ENCODE measurements at regions not wholly inside any gene's neighbourhood (a gene's known extent, or its start where the extent isn't known, plus 50 kb on each side); places are given as distances from the start of the nearest gene placed in this dataset.

DNA sequence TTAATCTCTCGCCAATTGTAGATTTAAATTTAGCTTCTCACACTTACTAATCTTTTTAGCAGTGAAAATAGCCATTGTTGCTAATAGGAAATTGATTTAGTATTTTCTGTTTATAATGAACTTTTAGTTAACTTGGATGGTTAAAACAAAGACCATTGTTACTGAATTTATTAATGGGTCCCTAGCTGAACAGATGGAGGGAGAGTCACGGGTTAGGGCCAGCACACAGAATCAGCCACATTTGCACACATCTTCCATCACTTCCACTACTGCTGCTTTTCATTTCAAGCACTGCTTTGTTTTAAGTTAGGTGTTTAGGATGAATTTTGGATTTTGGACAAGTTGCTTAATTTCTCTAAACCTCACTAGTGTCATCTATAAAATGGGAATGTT lies 125.9 kb upstream of the ADAMTSL1 start:
- DNase-seq (ENCODE audit: low read depth in 2 of 2), result no peak

DNA sequence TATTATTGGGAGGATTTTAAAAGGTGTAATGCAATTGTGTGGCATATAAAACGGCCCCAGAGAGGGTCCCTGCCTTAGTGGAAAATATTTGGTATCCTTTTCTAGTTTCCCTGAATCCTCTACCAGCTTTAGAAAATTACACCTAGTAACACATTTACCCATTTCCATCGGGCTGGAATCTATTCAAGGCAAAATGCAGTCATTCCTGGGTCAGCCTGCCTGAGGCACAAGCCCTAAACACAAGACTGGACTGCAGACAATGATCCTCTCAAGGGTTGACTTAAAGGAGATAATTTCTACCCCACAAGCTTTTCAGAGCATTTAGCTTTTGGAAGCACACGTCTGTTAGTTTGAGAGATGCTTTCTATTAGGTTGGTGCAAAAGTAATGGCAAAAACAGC lies 124.4 kb upstream of the ADAMTSL1 start:
- DNase-seq (ENCODE audit: low read depth in 2 of 2), result no peak

DNA sequence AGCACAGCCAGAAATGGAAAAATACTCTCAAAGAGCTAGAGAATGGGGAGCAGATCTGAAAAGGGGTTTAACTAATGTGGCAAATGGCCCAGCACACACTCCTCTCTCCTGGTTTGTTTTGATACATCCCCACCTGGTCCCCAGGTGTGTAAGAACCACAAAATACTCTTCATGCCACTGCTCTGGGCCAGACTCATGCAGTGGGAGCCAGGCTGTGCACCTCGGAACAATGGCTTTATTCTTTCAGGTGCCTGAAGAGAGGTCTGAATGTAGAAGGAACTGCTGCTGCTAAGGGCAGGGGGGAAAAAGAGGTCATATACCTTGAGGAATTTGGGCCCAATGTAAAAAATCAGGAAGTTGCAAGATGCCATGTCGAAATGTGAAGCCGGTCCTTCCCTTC lies 123.9 kb upstream of the ADAMTSL1 start:
- DNase-seq (ENCODE audit: low read depth in 2 of 2), result no peak

DNA sequence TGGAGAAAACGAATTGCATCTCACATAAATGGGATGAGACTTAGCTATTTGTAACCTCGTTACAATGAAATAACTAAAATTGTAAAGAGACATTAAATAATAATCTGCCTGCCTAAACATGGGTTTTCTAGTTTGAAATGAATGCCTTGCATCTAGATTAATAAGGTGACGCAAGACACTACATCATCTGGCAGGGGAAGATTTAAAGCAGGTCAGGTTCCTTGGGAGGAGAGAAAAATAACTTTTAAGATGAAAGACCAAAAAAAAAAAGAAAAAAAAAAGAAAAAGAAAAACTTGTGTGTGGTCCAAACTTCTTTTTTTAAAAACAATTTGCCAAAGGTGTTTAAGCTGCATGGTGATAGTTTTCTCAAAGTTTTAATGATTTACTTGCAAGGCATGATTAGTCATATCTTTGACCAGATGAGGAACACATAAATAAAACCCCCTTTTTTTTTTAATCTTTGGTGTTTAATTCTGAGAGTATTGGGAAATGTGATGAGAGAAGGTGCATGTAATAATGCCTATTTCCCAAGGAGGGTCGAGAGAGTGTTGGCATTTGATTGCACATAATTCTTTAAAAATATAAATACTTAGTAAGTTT lies 122.9 kb upstream of the ADAMTSL1 start:
- no peak for DNase-seq (ENCODE audit: low read depth in 2 of 2)

DNA sequence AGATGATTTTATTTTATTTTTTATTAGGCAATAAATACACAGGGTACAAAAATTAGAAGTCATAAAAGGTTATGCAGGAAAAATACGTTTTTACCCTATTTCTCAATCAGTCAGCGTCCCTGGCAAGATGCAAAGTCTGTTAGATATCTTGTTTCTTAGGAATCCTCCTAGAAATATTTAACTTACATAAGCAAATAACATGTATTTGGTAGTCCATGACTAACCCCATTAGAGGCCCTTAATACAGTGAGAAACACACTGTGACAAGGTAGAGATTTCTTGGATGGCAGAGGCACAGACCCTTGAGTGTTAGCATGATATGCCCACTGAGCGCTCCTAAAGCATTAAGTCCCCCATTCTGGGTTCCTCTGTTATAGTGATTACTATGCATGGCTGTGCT lies 121.2 kb upstream of the ADAMTSL1 start:
- no peak for DNase-seq (ENCODE audit: low read depth in 2 of 2)

DNA sequence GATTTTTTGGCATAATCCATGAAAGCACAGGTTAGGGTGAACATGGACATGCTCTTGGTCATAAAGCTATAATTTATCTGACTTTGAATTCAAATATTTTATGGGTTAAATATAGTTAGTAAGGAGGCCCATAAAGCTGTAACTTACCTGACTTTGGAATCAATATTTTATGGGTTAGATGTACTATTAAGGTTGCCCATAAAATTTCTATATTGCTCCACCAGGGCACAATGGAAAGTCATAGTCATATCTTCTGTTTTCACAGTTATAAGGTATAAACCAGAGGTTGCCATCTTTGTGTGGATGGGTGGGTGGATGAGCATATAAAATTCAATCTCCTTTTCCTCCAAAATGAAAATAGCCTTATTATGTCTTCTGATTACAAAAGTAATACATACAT lies 120.5 kb upstream of the ADAMTSL1 start:
- no peak for DNase-seq (ENCODE audit: low read depth in 2 of 2)

DNA sequence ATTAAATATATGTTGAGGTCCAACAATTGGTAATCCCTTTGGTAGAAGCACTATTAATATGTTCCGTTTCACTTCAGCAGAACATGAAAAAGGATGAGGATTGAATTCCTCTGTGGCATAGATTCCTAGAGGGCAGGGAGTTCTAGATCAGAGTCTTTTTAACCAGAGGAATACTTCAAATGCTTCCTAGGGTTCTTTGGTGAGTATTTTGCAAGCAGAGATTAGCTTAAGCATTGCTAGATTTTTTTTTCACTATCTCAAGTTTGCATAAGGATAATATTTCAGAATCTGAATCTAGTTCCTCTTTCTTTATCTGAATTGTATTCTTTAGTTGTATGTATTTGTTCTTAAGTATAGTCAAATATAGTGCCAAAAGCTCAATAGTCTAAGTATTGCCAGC lies 116.6 kb upstream of the ADAMTSL1 start:
- no peak for DNase-seq (ENCODE audit: low read depth in 2 of 2)

DNA sequence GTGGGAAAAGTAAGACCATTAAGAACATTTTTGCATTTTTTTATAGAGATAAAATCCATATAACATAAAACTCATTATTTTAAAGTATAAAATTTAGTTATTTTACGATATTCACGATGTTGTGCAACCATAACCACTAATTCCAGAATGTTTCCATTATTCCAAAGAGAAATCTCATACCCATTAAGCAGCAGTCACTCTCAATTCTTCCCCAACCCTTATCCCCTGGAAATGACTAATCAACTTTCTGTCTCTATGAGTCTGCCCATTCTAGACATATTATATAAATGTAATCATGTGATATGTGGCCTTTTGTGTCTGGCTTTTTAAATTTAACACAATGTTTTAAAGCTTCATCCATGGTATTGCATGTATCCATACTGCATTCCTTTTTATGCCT lies 115.6 kb upstream of the ADAMTSL1 start:
- no peak for DNase-seq (ENCODE audit: low read depth in 2 of 2)

DNA sequence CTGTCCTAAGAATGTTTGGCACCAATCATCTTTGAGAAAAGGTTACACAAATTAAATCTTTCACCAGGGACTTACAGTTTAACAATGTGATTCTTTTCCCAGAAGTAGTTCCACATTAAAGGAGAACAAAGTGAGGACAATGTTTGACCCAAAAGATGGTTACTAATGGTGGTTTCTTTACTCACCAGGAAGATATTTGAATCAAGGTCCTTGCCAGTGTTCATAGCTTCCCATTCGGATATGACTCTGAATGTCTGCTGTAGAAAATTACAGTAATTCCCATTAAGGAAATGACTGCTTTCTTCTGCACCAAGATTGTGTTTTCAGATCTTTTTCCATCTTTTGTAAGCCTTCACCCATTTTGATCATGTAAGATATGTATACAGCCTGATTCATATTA lies 114.6 kb upstream of the ADAMTSL1 start:
- DNase-seq (ENCODE audit: low read depth in 2 of 2), result no peak

DNA sequence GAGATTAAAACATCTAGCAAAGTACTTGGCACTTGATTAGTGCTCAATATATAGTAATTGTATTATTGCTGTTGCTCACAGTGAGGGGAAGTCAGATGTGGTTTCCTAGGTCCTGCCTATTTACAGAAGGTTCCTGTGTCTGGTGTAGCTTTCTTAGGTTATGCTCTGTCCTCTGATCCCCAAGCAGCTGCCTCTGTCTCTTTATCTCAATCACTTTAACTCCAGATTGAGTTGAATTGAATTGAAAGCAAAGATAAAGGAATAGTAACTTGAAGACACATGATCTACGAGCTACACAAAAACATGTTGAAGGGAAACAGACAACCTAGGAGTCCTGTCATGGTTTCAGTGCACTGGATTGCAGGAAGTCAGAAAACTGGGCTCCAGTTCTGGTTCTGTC lies 113.9 kb upstream of the ADAMTSL1 start:
- no peak for DNase-seq (ENCODE audit: low read depth in 2 of 2)

DNA sequence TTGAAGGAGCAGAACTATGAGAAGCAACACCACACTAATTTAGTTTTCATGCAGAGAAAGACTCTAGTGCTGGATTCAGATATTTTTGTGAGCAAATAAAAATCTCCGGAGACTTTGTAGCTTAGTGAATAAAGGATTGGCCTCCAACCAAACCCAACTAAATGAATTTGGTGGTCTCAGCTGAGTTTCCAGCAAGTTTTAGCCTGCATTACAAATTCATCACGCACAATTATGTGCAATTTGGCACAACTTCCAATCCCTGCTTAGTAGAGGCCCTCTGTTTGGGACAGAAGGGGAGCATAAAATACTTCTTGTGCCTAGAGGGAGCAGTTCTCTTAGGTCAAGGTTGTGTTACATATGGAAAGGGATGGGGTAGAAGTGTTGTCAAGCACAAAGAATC lies 112.3 kb upstream of the ADAMTSL1 start:
- no peak for DNase-seq (ENCODE audit: low read depth in 2 of 2)

DNA sequence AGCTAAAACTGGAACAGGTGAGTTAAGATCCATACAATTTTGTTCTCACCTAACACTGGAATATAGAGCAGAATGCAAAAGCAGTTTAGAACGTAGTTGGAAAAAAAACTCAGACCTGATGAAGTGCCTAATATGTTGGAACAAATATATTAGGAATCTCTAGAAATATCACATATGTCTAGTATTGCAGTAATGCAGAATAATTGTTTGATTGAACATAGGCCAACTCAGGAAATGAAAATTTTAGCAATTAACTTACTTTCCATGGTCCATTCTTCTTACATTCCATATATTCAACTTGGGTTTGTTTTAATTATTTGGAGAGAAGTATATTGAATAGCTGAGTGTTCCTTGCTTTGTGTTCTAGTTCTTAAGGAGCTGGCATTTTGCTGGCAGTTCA lies 111.8 kb upstream of the ADAMTSL1 start:
- no peak for DNase-seq (ENCODE audit: low read depth in 2 of 2)

DNA sequence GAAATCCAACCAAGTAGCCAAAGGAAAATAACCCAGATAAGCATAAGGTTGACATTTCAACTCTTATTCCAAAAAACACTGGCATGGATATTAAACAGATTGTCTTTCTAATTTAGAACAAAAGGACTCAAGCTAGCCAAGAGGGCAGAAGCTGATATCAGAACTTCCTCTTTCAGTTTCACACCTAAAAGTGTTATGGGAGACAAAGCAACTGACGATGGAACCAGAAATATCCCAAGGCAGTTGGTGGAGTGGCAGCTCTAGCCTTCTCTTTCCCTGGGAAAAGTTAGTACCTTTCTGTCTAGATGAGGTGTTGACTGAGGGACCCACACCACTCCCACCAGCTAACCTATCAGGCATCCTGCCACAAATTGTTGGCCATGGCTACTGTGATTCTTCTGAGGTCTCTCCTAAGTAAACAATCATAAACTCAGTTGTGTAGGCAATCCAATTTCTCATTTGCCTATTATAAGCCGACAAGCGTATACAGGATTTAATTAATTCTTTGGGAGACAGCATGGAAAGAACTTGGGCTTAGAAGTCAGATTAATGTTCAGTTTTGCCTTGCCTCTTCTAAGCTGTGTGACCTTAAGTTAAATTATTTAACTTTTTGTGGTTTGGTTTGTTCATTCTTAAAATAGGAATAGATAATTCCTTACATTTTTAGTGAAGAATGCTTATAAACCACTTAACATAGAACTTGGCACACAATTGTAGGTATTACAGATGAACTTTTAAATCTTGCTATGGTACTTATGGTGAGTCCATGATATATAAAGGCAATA lies 110.9 kb upstream of the ADAMTSL1 start:
- no peak for DNase-seq (ENCODE audit: low read depth in 2 of 2)

DNA sequence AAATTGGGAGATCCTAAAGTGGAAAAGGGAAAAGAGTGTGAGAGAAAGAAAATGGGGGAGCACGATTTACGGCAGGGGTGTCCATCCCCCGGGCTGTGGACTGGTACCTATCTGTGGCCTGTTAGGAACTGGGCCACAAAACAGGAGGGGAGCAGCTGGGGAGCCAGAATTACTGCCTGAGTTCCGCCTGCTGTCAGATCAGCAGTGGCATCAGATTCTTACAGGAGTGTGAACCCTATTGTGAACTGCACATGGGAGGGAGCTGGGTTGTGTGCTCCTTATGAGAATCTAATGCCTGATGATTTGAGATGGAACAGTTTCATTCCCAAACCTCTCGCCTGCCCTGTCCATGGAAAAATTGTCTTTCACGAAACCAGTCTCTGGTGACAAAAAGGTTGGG lies 108.3 kb upstream of the ADAMTSL1 start:
- no peak for DNase-seq (ENCODE audit: low read depth in 2 of 2)

DNA sequence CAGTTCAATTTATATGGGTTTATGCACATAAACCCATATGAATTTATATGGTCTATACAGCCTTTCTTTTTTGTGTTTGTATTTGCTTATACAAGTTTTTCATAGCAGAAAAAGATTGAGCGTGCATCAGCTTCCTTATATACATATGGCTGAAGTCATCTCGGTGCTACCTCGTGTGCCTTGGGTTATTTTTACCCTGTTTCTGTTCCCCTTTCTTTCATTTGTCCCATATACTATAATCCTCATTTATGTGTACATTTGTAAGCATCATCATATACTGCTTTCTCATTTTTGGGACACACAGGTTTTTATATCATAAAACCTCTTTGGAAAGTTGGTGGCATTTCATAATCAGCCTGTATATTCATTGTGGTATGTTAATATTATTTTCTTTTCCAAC lies 107.8 kb upstream of the ADAMTSL1 start:
- no peak for DNase-seq (ENCODE audit: low read depth in 2 of 2)

DNA sequence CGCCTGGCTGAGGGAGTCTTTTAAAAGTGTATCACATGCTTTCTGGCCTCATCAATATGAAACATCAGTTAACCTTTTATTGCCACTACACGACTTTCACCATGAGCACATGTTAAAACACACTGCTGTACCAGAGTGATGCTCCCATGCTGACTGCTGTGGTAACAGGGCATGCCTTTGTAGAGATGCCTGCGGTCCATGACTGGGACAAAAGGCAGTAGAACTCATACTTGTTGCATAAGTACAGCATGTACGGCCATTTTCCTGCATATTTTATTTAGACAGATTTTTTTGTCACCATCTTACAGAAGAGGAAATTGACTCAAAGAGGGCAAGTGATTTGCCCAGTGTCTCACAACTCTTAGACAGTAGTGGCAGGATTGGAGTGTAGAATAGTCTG lies 105.7 kb upstream of the ADAMTSL1 start:
- no peak for DNase-seq (ENCODE audit: low read depth in 2 of 2)

DNA sequence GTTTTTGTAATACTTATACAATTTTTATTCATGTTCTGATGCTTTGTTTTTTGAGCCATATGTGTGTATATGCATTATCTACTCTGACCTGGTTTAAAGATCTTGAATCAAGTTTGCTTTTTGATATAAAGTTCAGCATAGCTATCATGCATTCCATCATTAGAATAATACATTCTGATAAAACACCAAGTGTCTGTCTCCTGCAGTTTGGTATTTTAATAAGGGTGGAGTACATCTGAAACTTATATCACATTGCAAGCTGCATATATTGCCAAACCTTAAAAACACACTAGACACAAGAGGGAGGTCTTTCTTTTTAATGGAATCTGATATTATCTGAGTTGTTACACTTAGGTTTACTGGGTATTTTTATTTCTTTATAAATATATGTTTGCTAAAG lies 102.8 kb upstream of the ADAMTSL1 start:
- no peak for DNase-seq (ENCODE audit: low read depth in 2 of 2)

DNA sequence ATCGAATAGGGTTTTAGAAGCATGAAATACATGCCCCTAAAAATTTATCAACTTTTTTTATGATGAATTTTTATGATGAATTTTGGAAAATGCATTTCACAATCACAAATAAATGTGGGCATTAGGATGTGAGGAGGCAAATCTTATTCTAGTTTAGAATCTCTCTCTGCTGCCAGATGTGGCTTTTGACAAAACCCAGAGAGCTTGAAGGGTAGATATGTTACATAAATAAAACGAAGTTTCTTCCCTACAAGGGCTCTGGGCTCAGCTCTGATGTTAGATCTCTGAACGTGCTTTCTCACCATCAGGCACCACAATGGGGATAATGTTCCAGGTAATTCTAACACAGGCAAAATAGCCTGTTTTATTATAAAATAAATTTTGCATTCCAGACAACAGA lies 102.3 kb upstream of the ADAMTSL1 start:
- DNase-seq (ENCODE audit: low read depth in 2 of 2), result no peak

DNA sequence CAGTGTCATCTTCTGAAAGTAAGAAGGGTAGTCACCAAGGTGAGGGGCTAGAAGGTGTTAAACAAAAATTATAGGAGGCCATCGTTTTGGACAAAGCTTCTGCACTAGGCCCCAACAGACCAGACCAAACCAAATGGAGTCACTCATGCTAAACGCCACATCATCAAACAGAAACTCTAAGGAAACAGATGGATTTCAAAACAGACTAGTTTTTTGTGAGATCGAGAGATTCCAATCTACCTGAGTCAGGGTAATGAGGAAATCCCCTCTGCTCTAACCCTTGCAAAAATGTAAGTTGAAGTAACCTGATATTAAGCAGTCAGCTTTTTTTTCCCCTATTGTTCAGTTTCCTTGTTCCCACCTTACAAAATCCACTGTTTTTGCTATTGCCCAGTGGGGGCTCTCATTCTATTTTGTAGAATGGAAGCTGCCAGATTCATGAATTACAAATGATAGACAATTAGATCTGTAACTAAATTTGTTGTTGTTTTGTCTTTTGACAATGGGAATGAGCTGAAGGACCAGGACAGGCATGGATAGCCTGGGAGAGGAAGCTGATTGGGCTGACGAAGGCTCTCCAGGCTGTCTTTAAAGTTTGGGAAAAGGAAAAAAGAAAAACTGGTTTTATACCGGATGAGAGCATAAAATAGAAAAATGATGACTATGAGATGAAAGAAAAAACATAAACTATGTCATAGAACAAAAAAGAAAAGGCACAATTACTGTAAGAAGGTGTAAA lies 94.7 kb upstream of the ADAMTSL1 start:
- no peak for DNase-seq (ENCODE audit: low read depth in 2 of 2)

DNA sequence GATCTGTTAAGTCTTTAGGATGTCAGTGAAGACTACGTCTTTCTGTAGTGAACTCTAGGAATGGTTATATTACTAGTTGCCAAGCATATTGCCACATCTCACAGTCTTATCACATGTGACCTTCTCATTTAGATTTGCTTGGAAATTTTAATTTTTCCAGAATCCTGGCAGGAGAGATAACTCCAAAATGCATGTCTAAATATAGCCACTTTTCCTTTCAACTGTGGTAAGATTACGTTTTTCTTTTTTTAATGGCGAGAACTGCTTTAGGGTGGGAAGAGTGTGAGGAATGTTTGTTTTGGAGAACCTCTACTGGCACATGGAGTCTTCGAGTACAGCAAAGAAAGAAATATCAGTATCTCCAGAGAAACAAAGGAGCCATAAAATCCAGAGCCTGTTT lies 91.7 kb upstream of the ADAMTSL1 start:
- no peak for DNase-seq (ENCODE audit: low read depth in 2 of 2)

DNA sequence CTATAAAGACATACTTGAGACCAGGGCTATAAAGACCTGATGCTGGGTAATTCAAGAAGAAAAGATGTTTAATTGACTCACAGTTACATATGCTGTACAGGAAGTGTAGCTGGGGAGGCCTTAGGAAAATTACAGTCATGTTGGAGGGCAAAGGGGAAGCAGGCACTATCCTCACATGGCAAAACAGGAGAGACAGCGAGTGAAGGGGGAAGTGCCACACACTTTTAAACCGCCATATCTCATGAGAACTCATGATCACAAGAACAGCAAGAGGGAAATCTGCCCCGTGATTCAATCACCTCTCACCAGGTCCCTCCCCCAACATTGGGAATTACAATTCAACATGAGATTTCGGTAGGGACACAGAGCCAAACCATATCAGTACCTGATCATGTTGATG lies 89.9 kb upstream of the ADAMTSL1 start:
- DNase-seq (ENCODE audit: low read depth in 2 of 2), result no peak

DNA sequence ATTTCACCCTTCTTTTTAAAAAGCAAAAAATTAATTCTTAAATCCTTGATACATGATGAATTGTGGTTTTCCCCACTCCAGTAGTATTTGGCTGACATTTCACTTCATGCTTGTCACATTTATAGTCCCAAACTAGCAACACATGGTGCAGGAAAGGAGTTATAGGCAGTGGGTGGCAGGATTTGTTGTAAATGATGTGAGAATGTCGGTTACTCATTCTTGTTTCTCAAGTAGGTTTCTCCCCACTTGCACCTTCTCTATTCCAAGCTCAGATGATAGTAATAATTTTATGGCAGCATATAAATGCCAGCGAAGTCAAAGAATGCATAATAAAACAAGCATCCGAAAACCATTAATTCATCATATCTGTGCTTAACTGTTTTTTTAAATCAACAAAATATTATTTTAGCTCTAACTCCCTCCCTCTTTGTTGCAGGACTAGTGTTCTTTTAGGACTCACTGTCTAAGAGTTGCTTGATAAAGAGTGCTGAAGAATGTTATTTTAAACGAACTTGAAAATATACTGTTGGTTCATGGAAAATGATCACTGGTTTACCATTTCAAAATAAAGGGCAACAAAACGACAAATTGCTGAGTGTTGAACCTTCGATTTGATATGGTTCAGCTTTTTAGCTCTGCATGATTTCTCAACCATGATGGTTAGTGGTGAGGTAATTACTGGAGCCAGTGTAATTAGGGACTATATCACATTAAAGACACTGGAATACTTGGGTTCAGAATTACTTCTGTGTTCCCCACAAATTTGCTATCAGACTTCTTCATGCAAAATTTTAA lies 88.1 kb upstream of the ADAMTSL1 start:
- DNase-seq (ENCODE audit: low read depth in 2 of 2), result no peak
